ENCODE measurements at regions not wholly inside any gene's neighbourhood (a gene's known extent, or its start where the extent isn't known, plus 50 kb on each side); places are given as distances from the start of the nearest gene placed in this dataset.

DNA sequence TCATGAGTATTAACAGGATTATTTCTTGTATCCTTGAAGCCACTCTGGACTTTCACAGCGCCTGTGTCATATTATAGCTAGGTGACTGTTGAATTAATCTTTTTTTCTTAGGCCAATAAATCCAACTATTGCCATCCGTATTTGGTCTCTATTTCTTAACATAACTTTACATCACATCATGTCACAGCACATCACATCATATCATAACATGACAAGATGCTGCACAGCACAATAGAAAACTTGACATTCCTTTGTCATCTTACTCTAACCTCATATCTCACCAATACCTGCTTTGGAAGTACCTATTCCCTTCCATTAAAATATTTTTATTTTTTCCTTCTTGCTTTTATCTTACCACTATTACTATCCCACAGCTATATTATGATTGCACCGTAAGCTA is 1480.8 kb downstream of the TECRL start:
- TF ChIP-seq, protein P1, sequence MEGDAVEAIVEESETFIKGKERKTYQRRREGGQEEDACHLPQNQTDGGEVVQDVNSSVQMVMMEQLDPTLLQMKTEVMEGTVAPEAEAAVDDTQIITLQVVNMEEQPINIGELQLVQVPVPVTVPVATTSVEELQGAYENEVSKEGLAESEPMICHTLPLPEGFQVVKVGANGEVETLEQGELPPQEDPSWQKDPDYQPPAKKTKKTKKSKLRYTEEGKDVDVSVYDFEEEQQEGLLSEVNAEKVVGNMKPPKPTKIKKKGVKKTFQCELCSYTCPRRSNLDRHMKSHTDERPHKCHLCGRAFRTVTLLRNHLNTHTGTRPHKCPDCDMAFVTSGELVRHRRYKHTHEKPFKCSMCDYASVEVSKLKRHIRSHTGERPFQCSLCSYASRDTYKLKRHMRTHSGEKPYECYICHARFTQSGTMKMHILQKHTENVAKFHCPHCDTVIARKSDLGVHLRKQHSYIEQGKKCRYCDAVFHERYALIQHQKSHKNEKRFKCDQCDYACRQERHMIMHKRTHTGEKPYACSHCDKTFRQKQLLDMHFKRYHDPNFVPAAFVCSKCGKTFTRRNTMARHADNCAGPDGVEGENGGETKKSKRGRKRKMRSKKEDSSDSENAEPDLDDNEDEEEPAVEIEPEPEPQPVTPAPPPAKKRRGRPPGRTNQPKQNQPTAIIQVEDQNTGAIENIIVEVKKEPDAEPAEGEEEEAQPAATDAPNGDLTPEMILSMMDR (conservative IDR thresholded peaks at IDR 0.05; ENCODE audit: low read depth, low read length) = no peak
- TF ChIP-seq EZH2 (IDR thresholded peaks at IDR 0.05; ENCODE audit: borderline replicate concordance, low read depth, low read length, poor library complexity, severe bottlenecking) = no peak

Measured in A673 (cell line).